Lower lobe of right lung (tissue), 2 donors: ENCODE measurements at regions not wholly inside any gene's neighbourhood (a gene's known extent, or its start where the extent isn't known, plus 50 kb on each side); places are given as distances from the start of the nearest gene placed in this dataset.
A peak's percentile ranks its signal among the peaks of the same experiment; 100 is the strongest.

ENCODE experiments used
- ATAC-seq, 2 donors: fragments of 200-7000 bp; cut with Tn5 transposase; one replicate each; pipeline ENCODE4 v1.9.1; 2020 to 2022; ENCODE audit warnings: mild to moderate bottlenecking in 2 of 2, moderate library complexity in 2 of 2
- DNase-seq: peaks from one replicate; pipeline ENCODE4 v3.0.0-alpha.2; 2020
- H3K27ac ChIP-seq: fragments of 200-600 bp; one replicate; pipeline ENCODE4 v1.8.0; 2022
- H3K27me3 ChIP-seq: fragments of 200-600 bp; one replicate; pipeline ENCODE4 v1.8.0; 2022; ENCODE audit warnings: low read depth
- H3K36me3 ChIP-seq: fragments of 200-600 bp; one replicate; pipeline ENCODE4 v1.8.0; 2022; ENCODE audit warnings: mild to moderate bottlenecking
- H3K4me1 ChIP-seq: fragments of 200-600 bp; one replicate; pipeline ENCODE4 v1.8.0; 2022
- H3K4me3 ChIP-seq: fragments of 200-600 bp; one replicate; pipeline ENCODE4 v1.8.0; 2022; ENCODE audit warnings: mild to moderate bottlenecking
- H3K9me3 ChIP-seq: fragments of 200-600 bp; one replicate; pipeline ENCODE4 v1.8.0; 2022
- CTCF ChIP-seq: fragments of 200-600 bp; IDR thresholded peaks from one replicate; pipeline ENCODE4 v1.8.0; 2022; ENCODE audit warnings: antibody characterized with exemption, mild to moderate bottlenecking
- intact Hi-C: fragments of 100-400 bp; cut with DNase I; formaldehyde crosslinking; loops from one replicate; pipeline ENCODE4 v1.11.0; 2022
- donor health status: DM: no; HTN: yes; CAD: no; lungs with severe emphysema.

DNA sequence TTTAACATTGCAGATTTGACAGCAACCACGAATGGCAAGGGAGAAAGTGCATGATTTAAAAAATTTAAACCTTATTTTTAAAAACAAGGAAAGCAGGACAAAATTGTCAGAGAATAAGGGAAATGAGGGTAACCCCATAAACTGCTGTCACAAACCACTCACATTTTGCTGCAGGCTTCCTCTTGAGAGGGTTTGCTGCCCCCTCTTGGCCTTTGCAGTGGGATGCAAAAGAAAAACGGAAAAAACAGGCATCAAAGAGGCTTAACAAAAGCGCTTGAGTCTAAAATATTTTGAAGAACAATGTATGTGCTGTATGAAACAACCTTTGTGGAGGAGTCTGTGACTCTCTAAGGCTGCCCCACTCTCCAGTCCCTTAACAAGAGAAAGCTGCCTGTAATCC, 91.6 kb downstream of the TMX3 start:
- DNase-seq = no peak
- no peaks in the 10 kb centered on the region for H3K4me1 ChIP-seq
- peak in 1 of 2 donors; percentile 60 for ATAC-seq
- H3K9me3 ChIP-seq = no peaks in the 10 kb centered on the region
- H3K27me3 ChIP-seq = no peaks in the 10 kb centered on the region
- no peak overlapping the region for H3K4me3 ChIP-seq
- intact Hi-C loops = no loop called here
- TF ChIP-seq CTCF = peak; percentile 65
- no peak overlapping the region for H3K27ac ChIP-seq
- no peaks in the 10 kb centered on the region for H3K36me3 ChIP-seq

- no peaks in the 10 kb centered on the region for H3K9me3 ChIP-seq
- H3K27me3 ChIP-seq = no peaks in the 10 kb centered on the region
- no peak for TF ChIP-seq CTCF
- ATAC-seq (no peak), DNase-seq (no peak)
- intact Hi-C loops = no loop called here
- H3K4me3 ChIP-seq = no peak overlapping the region
- H3K36me3 ChIP-seq = no peaks in the 10 kb centered on the region
- no peak overlapping the region for H3K27ac ChIP-seq
- no peaks in the 10 kb centered on the region for H3K4me1 ChIP-seq
Measured at GRCh38 chr18:68611311-68611710, 103.6 kb downstream of the TMX3 start.

GRCh38 chr18:68608851-68609490, 105.9 kb downstream of the TMX3 start:
- ATAC-seq = no peak
- Histone ChIP-seq H3K4me1 (no peaks in the 10 kb centered on the region), H3K27ac (no peak overlapping the region), H3K4me3 (no peak overlapping the region), H3K27me3 (no peaks in the 10 kb centered on the region), H3K36me3 (no peaks in the 10 kb centered on the region), H3K9me3 (no peaks in the 10 kb centered on the region)
- no peak for DNase-seq
- intact Hi-C loops = no loop called here
- no peak for TF ChIP-seq CTCF

DNA sequence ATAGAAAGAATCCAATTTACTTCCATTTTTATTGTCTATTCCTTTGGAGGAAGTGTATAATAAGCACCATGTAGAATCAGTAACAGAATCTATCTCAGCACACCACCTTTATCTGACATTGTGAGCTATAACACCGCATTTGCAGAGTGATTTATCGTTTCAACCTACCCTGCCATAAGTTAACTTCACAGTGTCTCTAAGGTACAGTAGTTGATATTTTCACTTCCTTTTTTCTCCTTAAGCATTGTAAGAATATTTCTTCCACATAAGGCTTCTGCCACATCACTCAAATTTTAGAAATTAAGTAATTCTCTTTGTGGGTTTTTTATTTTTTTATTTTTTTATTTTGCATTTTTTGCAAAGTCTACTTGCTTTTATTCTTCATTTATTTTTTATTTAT, 107.1 kb downstream of the TMX3 start:
- DNase-seq = no peak

DNA sequence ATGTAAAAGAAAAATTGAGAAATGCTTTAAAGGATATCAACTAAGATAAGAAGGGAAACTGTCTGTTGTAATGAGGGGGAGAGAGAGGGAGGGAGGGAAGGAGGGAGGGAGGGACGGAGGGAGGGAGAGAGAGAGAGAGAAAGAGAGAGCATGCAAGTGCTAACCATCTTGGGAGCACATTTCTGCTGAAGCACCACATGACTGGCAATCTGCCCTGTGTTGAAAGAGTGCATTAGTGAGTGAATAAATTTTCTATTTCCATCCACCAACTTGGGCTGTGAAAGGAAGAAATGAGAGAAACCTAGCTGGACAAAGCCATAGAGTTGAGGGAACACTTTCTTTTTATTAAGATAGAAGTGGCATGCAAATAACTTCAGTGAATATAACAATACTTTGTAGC, 110.7 kb downstream of the TMX3 start:
- ATAC-seq (no peak), DNase-seq (no peak)
- H3K36me3 ChIP-seq = no peaks in the 10 kb centered on the region
- TF ChIP-seq CTCF = no peak
- H3K27me3 ChIP-seq = no peaks in the 10 kb centered on the region
- no peak overlapping the region for H3K4me3 ChIP-seq
- intact Hi-C loops = no loop called here
- H3K4me1 ChIP-seq = no peaks in the 10 kb centered on the region
- H3K27ac ChIP-seq = no peak overlapping the region
- H3K9me3 ChIP-seq = no peaks in the 10 kb centered on the region

More for the DNA sequence above, 107.1 kb downstream of the TMX3 start:
- no peaks in the 10 kb centered on the region for H3K36me3 ChIP-seq
- no peak overlapping the region for H3K4me3 ChIP-seq
- H3K27ac ChIP-seq = no peak overlapping the region
- no peaks in the 10 kb centered on the region for H3K9me3 ChIP-seq
- TF ChIP-seq CTCF = no peak
- no peaks in the 10 kb centered on the region for H3K4me1 ChIP-seq
- intact Hi-C loops = no loop called here
- no peaks in the 10 kb centered on the region for H3K27me3 ChIP-seq
- no peak for ATAC-seq
